ENCODE measurements at regions not wholly inside any gene's neighbourhood (a gene's known extent, or its start where the extent isn't known, plus 50 kb on each side); places are given as distances from the start of the nearest gene placed in this dataset.

- TF ChIP-seq TRIM22 (IDR thresholded peaks at IDR 0.05) (no peak), ZNF329 (CRISPR knock-in tag; IDR thresholded peaks at IDR 0.05; ENCODE audit: low read depth) (no peak), YY1 (IDR thresholded peaks at IDR 0.05; ENCODE audit: insufficient read depth, insufficient replicate concordance, low read depth, low read length) (no peak), HNF4A (CRISPR knock-in tag; IDR thresholded peaks at IDR 0.05) (peak; percentile 96), SMAD9 (CRISPR knock-in tag; IDR thresholded peaks at IDR 0.05) (no peak), CBFB (CRISPR knock-in tag; IDR thresholded peaks at IDR 0.05) (no peak), SRSF9 (IDR thresholded peaks at IDR 0.05; ENCODE audit: borderline replicate concordance, insufficient read depth, low read depth, low read length, poor library complexity, severe bottlenecking) (no peak), ZNF891 (CRISPR knock-in tag; IDR thresholded peaks at IDR 0.05) (no peak), PHB2 (IDR thresholded peaks at IDR 0.05; ENCODE audit: partially characterized antibody) (no peak), RCOR2 (CRISPR knock-in tag; IDR thresholded peaks at IDR 0.05) (peak; percentile 81; the same call in 1 of the 2 replicates), ZNF510 (CRISPR knock-in tag; IDR thresholded peaks at IDR 0.05; ENCODE audit: low read depth) (no peak), ZNF160 (CRISPR knock-in tag; IDR thresholded peaks at IDR 0.05) (no peak), ATF7-NPFF (CRISPR knock-in tag; IDR thresholded peaks at IDR 0.05; ENCODE audit: low read depth) (no peak; the same call in 1 of the 2 replicates), ATF4 (CRISPR knock-in tag; IDR thresholded peaks at IDR 0.05) (no peak)
- TF ChIP-seq, protein P1, sequence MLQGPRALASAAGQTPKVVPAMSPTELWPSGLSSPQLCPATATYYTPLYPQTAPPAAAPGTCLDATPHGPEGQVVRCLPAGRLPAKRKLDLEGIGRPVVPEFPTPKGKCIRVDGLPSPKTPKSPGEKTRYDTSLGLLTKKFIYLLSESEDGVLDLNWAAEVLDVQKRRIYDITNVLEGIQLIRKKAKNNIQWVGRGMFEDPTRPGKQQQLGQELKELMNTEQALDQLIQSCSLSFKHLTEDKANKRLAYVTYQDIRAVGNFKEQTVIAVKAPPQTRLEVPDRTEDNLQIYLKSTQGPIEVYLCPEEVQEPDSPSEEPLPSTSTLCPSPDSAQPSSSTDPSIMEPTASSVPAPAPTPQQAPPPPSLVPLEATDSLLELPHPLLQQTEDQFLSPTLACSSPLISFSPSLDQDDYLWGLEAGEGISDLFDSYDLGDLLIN (CRISPR knock-in tag; IDR thresholded peaks at IDR 0.05; ENCODE audit: borderline replicate concordance), result no peak
- TF ChIP-seq, protein P2, sequence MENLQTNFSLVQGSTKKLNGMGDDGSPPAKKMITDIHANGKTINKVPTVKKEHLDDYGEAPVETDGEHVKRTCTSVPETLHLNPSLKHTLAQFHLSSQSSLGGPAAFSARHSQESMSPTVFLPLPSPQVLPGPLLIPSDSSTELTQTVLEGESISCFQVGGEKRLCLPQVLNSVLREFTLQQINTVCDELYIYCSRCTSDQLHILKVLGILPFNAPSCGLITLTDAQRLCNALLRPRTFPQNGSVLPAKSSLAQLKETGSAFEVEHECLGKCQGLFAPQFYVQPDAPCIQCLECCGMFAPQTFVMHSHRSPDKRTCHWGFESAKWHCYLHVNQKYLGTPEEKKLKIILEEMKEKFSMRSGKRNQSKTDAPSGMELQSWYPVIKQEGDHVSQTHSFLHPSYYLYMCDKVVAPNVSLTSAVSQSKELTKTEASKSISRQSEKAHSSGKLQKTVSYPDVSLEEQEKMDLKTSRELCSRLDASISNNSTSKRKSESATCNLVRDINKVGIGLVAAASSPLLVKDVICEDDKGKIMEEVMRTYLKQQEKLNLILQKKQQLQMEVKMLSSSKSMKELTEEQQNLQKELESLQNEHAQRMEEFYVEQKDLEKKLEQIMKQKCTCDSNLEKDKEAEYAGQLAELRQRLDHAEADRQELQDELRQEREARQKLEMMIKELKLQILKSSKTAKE (CRISPR knock-in tag; IDR thresholded peaks at IDR 0.05; ENCODE audit: borderline replicate concordance), result no peak; the same call in 1 of the 2 replicates
- TF ChIP-seq, protein P3, sequence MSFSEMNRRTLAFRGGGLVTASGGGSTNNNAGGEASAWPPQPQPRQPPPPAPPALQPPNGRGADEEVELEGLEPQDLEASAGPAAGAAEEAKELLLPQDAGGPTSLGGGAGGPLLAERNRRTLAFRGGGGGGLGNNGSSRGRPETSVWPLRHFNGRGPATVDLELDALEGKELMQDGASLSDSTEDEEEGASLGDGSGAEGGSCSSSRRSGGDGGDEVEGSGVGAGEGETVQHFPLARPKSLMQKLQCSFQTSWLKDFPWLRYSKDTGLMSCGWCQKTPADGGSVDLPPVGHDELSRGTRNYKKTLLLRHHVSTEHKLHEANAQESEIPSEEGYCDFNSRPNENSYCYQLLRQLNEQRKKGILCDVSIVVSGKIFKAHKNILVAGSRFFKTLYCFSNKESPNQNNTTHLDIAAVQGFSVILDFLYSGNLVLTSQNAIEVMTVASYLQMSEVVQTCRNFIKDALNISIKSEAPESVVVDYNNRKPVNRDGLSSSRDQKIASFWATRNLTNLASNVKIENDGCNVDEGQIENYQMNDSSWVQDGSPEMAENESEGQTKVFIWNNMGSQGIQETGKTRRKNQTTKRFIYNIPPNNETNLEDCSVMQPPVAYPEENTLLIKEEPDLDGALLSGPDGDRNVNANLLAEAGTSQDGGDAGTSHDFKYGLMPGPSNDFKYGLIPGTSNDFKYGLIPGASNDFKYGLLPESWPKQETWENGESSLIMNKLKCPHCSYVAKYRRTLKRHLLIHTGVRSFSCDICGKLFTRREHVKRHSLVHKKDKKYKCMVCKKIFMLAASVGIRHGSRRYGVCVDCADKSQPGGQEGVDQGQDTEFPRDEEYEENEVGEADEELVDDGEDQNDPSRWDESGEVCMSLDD (CRISPR knock-in tag; IDR thresholded peaks at IDR 0.05; ENCODE audit: borderline replicate concordance), result no peak; the same call in 1 of the 2 replicates
Observed at GRCh38 chr18:23401400-23402347, 51.4 kb upstream of the RIOK3 start (continued).
